Vagina (tissue), 2 donors: ENCODE measurements at regions not wholly inside any gene's neighbourhood (a gene's known extent, or its start where the extent isn't known, plus 50 kb on each side); places are given as distances from the start of the nearest gene placed in this dataset.

ENCODE experiments used
- DNase-seq, 2 donors: peaks; one replicate each; pipeline ENCODE4 v3.0.0-alpha.2; 2017; ENCODE audit errors: extremely low spot score in 2 of 2
- H3K27ac ChIP-seq: fragments of 200-600 bp; sonication (generic); one replicate; pipeline ENCODE4 v1.5.1; 2019
- H3K27me3 ChIP-seq: fragments of 200-600 bp; sonication (generic); one replicate; pipeline ENCODE4 v1.5.1; 2019
- H3K36me3 ChIP-seq, 2 donors: fragments of 200-600 bp; sonication (generic); one replicate each; pipeline ENCODE4 v1.5.1; 2017 to 2019
- H3K4me1 ChIP-seq: fragments of 200-600 bp; sonication (generic); one replicate; pipeline ENCODE4 v1.5.1; 2019
- H3K4me3 ChIP-seq, 2 donors: fragments of 200-600 bp; sonication (generic); 1 replicate in 1 of 2; 2 replicates in 1 of 2; pipeline ENCODE4 v1.5.1; 2016 to 2019
- H3K9me3 ChIP-seq: fragments of 200-600 bp; sonication (generic); one replicate; pipeline ENCODE4 v1.5.1; 2019
- POLR2A ChIP-seq, 2 donors: fragments of 450-650 bp; IDR thresholded peaks; one replicate each; pipeline ENCODE4 v1.6.1; 2017; ENCODE audit warnings: antibody characterized with exemption in 2 of 2, mild to moderate bottlenecking in 2 of 2, moderate library complexity in 2 of 2
- POLR2AphosphoS5 ChIP-seq, 2 donors: sonication (generic); formaldehyde crosslinking; IDR thresholded peaks; one replicate each; pipeline ENCODE4 v1.9.0; 2017; ENCODE audit warnings: antibody characterized with exemption in 2 of 2, mild to moderate bottlenecking in 2 of 2, low read depth in 1 of 2; ENCODE audit not compliant: insufficient read depth in 1 of 2
- intact Hi-C: fragments of 100-400 bp; cut with DNase I; formaldehyde crosslinking; loops from one replicate; pipeline ENCODE4 v1.15.1; 2023
- TF ChIP-seq, protein P1 (sequence below), 3 experiments: fragments of 450-650 bp in 2 of 3; fragments of 200-600 bp in 1 of 3; sonication (generic) in 1 of 3; IDR thresholded peaks; one replicate each; pipeline ENCODE4 v1.5.1; 2017 to 2019; ENCODE audit warnings: antibody characterized with exemption in 3 of 3, mild to moderate bottlenecking in 2 of 3, moderate library complexity in 2 of 3

DNA sequence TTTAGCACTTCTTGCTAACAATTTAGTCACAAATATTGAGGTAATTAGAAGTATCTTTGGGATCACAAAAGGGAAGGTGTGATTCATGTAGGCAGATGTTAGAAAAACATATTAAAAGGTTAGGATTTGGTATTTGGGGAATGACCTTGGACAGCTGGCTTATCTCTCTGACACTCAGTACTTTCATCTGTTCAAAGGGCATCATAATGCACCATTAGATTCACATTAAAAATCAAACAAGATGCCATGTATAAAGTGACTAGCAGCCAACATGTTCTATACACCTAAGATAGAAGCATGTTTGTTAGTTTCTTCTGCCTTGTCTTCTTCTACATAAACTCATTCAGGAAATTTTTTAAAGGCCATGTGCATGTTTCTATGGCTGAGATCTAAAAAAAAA, 56.5 kb upstream of the ESRRG start:
- Histone ChIP-seq H3K9me3 (no peaks in the 10 kb centered on the region), H3K4me3 (no peak overlapping the region), H3K27ac (no peak overlapping the region), H3K27me3 (no peaks in the 10 kb centered on the region), H3K36me3 (no peaks in the 10 kb centered on the region), H3K4me1 (no peaks in the 10 kb centered on the region)
- intact Hi-C loops, result no loop called here
- DNase-seq, result no peak
- TF ChIP-seq POLR2AphosphoS5 (IDR thresholded peaks at IDR 0.05; ENCODE audit: insufficient read depth in 1 of 2, low read depth in 1 of 2) (no peak), POLR2A (IDR thresholded peaks at IDR 0.05) (no peak)
- TF ChIP-seq, protein P1, sequence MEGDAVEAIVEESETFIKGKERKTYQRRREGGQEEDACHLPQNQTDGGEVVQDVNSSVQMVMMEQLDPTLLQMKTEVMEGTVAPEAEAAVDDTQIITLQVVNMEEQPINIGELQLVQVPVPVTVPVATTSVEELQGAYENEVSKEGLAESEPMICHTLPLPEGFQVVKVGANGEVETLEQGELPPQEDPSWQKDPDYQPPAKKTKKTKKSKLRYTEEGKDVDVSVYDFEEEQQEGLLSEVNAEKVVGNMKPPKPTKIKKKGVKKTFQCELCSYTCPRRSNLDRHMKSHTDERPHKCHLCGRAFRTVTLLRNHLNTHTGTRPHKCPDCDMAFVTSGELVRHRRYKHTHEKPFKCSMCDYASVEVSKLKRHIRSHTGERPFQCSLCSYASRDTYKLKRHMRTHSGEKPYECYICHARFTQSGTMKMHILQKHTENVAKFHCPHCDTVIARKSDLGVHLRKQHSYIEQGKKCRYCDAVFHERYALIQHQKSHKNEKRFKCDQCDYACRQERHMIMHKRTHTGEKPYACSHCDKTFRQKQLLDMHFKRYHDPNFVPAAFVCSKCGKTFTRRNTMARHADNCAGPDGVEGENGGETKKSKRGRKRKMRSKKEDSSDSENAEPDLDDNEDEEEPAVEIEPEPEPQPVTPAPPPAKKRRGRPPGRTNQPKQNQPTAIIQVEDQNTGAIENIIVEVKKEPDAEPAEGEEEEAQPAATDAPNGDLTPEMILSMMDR (IDR thresholded peaks at IDR 0.05), result no peak

DNA sequence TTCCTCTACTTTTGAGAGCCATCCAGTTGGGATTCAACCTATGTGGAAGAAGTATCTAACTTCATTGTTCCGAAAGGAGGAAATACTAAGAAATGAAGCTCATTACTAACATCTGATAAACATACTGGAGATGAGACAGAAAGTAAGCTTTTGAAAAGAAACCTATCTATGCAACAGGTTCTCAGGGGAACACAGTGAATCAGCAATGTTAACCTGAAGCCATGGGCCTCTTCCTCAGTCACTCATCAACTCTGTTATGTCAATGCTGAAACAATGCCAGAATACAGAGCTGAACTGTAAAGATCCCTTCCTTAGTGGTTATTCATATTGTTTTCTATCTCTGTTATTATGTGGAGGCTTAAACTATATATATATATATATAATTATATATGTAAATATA, 55.5 kb upstream of the ESRRG start:
- no peak for TF ChIP-seq POLR2A (IDR thresholded peaks at IDR 0.05)
- TF ChIP-seq, protein P1 (IDR thresholded peaks at IDR 0.05), result no peak
- H3K36me3 ChIP-seq, result no peaks in the 10 kb centered on the region
- no peaks in the 10 kb centered on the region for H3K27me3 ChIP-seq
- no peak overlapping the region for H3K27ac ChIP-seq
- no peak for DNase-seq
- no peaks in the 10 kb centered on the region for H3K4me1 ChIP-seq
- no peaks in the 10 kb centered on the region for H3K9me3 ChIP-seq
- intact Hi-C loops, result no loop called here
- H3K4me3 ChIP-seq, result no peak overlapping the region

DNA sequence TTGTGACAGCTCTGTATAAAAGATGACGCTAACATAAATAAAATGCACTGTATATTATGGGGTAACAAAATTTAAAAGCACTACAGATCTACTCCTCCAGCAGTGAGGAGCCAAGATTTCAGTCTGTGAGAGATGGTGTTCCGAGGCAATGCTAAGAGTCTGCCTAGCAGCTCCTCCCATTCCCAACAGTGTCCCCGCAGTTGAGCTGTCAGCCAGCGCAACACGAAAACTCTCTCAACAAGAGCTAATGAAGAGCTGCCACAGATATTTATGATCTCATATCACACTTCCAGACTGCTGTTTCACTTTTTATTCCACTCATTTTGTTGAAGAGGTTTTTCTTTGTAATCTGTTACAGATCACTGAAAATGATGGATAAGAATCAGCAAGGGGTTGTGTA, 53.9 kb upstream of the ESRRG start:
- TF ChIP-seq POLR2A (IDR thresholded peaks at IDR 0.05), result no peak
- TF ChIP-seq POLR2AphosphoS5 (IDR thresholded peaks at IDR 0.05; ENCODE audit: insufficient read depth in 1 of 2, low read depth in 1 of 2), result no peak
- TF ChIP-seq, protein P1 (IDR thresholded peaks at IDR 0.05), result no peak
- DNase-seq, result no peak
- H3K9me3 ChIP-seq, result no peaks in the 10 kb centered on the region
- intact Hi-C loops, result no loop called here
- H3K4me1 ChIP-seq, result no peaks in the 10 kb centered on the region
- H3K27ac ChIP-seq, result no peak overlapping the region
- H3K36me3 ChIP-seq, result no peaks in the 10 kb centered on the region
- H3K27me3 ChIP-seq, result no peaks in the 10 kb centered on the region
- H3K4me3 ChIP-seq, result no peak overlapping the region
